SK-N-SH treated with all-trans-retinoic acid at 6 μM for 48 hours (cell line): ENCODE measurements at regions not wholly inside any gene's neighbourhood (a gene's known extent, or its start where the extent isn't known, plus 50 kb on each side); places are given as distances from the start of the nearest gene placed in this dataset.

ENCODE experiments used
- ATAC-seq: fragments of 200-7000 bp; cut with Tn5 transposase; 3 replicates; pipeline ENCODE4 v1.9.1; 2020; ENCODE audit warnings: mild to moderate bottlenecking, moderate library complexity
- BACH2 ChIP-seq: fragments of 250-450 bp; sonication (Bioruptor Pico); IDR thresholded peaks from 2 replicates; pipeline ENCODE4 v1.9.0; 2021; ENCODE audit warnings: mild to moderate bottlenecking, borderline replicate concordance
- CSDC2 ChIP-seq: fragments of 250-450 bp; sonication (Bioruptor Pico); IDR thresholded peaks from 2 replicates; pipeline ENCODE4 v1.5.0; 2020; ENCODE audit warnings: mild to moderate bottlenecking, moderate library complexity
- ESRRG ChIP-seq: fragments of 250-450 bp; sonication (Bioruptor Pico); IDR thresholded peaks from 2 replicates; pipeline ENCODE4 v1.6.1; 2021; ENCODE audit warnings: mild to moderate bottlenecking
- GLIS3 ChIP-seq: fragments of 250-450 bp; sonication (Bioruptor Pico); IDR thresholded peaks from 2 replicates; pipeline ENCODE4 v1.5.0; 2020; ENCODE audit warnings: mild to moderate bottlenecking, moderate library complexity
- ISL1 ChIP-seq: fragments of 250-450 bp; sonication (Bioruptor Pico); IDR thresholded peaks from 2 replicates; pipeline ENCODE4 v2.1.2; 2022; ENCODE audit warnings: mild to moderate bottlenecking, moderate library complexity
- OSR1 ChIP-seq: fragments of 250-450 bp; sonication (Bioruptor Pico); IDR thresholded peaks from 2 replicates; pipeline ENCODE4 v1.8.0; 2022; ENCODE audit warnings: moderate library complexity, mild to moderate bottlenecking, inconsistent platforms
- PPARA ChIP-seq: fragments of 250-450 bp; sonication (Bioruptor Pico); IDR thresholded peaks from 2 replicates; pipeline ENCODE4 v1.5.0; 2020; ENCODE audit warnings: mild to moderate bottlenecking, borderline replicate concordance
- RARB ChIP-seq: fragments of 250-450 bp; sonication (Bioruptor Pico); IDR thresholded peaks from 2 replicates; pipeline ENCODE4 v1.8.0; 2021; ENCODE audit warnings: mild to moderate bottlenecking, moderate library complexity
- SNAI2 ChIP-seq: fragments of 250-450 bp; sonication (Bioruptor Pico); IDR thresholded peaks from 2 replicates; pipeline ENCODE4 v1.5.0; 2020; ENCODE audit warnings: mild to moderate bottlenecking, moderate library complexity
- TCF4 ChIP-seq: fragments of 250-450 bp; sonication (Bioruptor Pico); IDR thresholded peaks from 2 replicates; pipeline ENCODE4 v1.8.0; 2021; ENCODE audit warnings: mild to moderate bottlenecking, moderate library complexity, borderline replicate concordance
- TOX ChIP-seq: fragments of 250-450 bp; sonication (Bioruptor Pico); IDR thresholded peaks from 2 replicates; pipeline ENCODE4 v1.8.0; 2021; ENCODE audit warnings: mild to moderate bottlenecking, moderate library complexity, borderline replicate concordance
- ZC3H10 ChIP-seq: fragments of 250-450 bp; sonication (Bioruptor Pico); IDR thresholded peaks from 2 replicates; pipeline ENCODE4 v1.5.1; 2021; ENCODE audit warnings: mild to moderate bottlenecking, moderate library complexity
- ZFP3 ChIP-seq: fragments of 250-450 bp; sonication (Bioruptor Pico); IDR thresholded peaks from 2 replicates; pipeline ENCODE4 v1.5.0; 2020; ENCODE audit warnings: mild to moderate bottlenecking, moderate library complexity
- ZFP30 ChIP-seq: fragments of 450-650 bp; formaldehyde crosslinking; IDR thresholded peaks from 2 replicates; pipeline ENCODE4 v1.5.0; 2022; ENCODE audit warnings: mild to moderate bottlenecking, moderate library complexity
- ZNF70 ChIP-seq: fragments of 450-650 bp; formaldehyde crosslinking; IDR thresholded peaks from 2 replicates; pipeline ENCODE4 v1.5.0; 2020; ENCODE audit warnings: mild to moderate bottlenecking, moderate library complexity
- TF ChIP-seq, protein P1 (sequence below): fragments of 250-450 bp; sonication (Bioruptor Pico); IDR thresholded peaks from 2 replicates; pipeline ENCODE4 v1.8.0; 2021; ENCODE audit warnings: low read depth, mild to moderate bottlenecking, moderate library complexity, borderline replicate concordance
- TF ChIP-seq, protein P2 (sequence below): fragments of 250-450 bp; sonication (Bioruptor Pico); IDR thresholded peaks from 2 replicates; pipeline ENCODE4 v1.5.1; 2020; ENCODE audit warnings: low read depth, mild to moderate bottlenecking, moderate library complexity
- TF ChIP-seq, protein P3 (sequence below): fragments of 250-450 bp; sonication (Bioruptor Pico); IDR thresholded peaks from 2 replicates; pipeline ENCODE4 v1.5.1; 2021; ENCODE audit warnings: mild to moderate bottlenecking, moderate library complexity
- TF ChIP-seq, protein P4 (sequence below): fragments of 250-450 bp; sonication (Bioruptor Pico); IDR thresholded peaks from 2 replicates; pipeline ENCODE4 v1.8.0; 2020; ENCODE audit warnings: mild to moderate bottlenecking, moderate library complexity, borderline replicate concordance
- TF ChIP-seq, protein P5 (sequence below): fragments of 250-450 bp; sonication (Bioruptor Pico); IDR thresholded peaks from 2 replicates; pipeline ENCODE4 v1.5.0; 2020; ENCODE audit warnings: mild to moderate bottlenecking, moderate library complexity

DNA sequence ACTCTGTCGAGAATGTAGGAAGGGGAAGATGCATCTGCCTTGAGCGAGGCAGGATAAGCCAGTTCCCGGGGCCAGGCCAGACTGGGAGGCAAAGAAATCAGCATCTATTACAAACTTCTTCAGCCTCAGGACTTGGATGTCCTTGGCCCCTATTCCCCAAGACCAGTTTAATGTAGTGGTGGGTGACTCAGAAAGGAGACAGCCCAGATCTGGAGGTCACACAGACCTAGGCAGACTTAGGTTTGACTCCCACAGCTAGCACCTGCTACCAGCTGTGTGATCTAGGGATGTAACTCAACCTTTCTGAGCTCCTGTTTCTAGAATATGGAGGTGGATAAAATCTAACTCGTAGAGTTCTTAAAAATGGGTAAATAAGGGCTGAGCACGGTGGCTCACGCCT lies 409.5 kb upstream of the PROK2 start:
- TF ChIP-seq ISL1 (CRISPR knock-in tag) (no peak), OSR1 (CRISPR knock-in tag) (no peak), PPARA (CRISPR knock-in tag) (no peak)
- TF ChIP-seq, protein P1, sequence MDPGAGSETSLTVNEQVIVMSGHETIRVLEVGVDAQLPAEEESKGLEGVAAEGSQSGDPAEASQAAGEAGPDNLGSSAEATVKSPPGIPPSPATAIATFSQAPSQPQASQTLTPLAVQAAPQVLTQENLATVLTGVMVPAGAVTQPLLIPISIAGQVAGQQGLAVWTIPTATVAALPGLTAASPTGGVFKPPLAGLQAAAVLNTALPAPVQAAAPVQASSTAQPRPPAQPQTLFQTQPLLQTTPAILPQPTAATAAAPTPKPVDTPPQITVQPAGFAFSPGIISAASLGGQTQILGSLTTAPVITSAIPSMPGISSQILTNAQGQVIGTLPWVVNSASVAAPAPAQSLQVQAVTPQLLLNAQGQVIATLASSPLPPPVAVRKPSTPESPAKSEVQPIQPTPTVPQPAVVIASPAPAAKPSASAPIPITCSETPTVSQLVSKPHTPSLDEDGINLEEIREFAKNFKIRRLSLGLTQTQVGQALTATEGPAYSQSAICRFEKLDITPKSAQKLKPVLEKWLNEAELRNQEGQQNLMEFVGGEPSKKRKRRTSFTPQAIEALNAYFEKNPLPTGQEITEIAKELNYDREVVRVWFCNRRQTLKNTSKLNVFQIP (CRISPR knock-in tag) = no peak

DNA sequence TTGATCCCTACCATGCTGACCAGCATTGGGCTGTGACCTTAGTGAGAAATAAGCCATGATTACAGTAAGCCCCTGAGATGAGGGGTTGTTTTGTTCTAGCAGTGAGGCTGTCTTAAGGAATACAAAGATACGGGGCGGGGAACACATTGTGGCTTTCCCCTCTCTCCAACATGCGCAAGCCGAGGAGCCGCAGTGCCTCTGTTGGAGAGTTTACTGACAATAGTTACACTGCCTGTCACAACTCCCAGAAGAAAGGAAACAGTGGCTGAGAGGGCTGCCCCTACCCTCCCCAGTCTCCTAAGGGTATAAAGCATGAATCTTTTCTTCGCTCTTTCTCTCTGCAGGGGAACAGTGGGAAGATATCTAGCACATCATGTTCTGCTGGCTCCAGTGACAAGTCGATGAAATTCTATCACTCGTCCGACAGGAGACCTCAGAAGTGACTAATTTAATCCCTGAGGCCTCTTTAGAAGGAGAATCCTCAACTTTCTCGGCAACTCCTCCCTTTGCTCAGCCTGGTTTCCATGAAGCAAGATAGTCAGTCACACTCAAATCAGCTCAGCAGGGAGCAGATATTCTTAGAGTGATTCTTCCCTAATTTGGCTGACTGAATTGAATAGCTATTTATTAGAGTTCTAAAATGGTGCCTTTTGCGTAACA lies 409.0 kb upstream of the PROK2 start:
- no peak for TF ChIP-seq BACH2 (CRISPR knock-in tag)
- TF ChIP-seq, protein P1 (CRISPR knock-in tag) = no peak
- ATAC-seq = no peak

More for the DNA sequence above, 409.5 kb upstream of the PROK2 start:
- no peak for ATAC-seq

DNA sequence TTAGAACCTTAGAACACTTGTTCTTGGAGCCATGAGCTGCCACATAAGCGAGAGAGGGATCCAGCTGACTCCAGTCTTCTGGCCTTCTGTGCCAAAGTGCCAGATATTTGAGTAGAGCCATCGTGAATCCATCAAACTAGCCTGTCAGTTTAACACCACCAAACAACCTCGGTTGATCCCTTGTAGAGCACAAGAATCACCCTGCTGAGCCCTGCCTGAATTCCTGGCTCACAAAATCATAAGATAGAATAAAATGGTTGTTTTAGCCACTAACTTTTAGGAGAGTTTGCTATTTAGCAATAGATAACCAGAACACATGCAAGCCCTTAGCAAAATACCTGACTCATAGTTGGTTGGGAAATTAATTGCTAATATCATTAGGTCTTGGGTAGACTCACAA lies 407.6 kb upstream of the PROK2 start:
- ATAC-seq = no peak
- TF ChIP-seq, protein P1 (CRISPR knock-in tag) = no peak
- no peak for TF ChIP-seq ZNF70
- TF ChIP-seq TOX (CRISPR knock-in tag) = no peak
- TF ChIP-seq RARB (CRISPR knock-in tag) = no peak
- TF ChIP-seq, protein P2, sequence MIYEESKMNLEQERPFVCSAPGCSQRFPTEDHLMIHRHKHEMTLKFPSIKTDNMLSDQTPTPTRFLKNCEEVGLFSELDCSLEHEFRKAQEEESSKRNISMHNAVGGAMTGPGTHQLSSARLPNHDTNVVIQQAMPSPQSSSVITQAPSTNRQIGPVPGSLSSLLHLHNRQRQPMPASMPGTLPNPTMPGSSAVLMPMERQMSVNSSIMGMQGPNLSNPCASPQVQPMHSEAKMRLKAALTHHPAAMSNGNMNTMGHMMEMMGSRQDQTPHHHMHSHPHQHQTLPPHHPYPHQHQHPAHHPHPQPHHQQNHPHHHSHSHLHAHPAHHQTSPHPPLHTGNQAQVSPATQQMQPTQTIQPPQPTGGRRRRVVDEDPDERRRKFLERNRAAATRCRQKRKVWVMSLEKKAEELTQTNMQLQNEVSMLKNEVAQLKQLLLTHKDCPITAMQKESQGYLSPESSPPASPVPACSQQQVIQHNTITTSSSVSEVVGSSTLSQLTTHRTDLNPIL (CRISPR knock-in tag) = no peak
- no peak for TF ChIP-seq TCF4
- no peak for TF ChIP-seq SNAI2 (CRISPR knock-in tag)
- TF ChIP-seq ZC3H10 (CRISPR knock-in tag) = no peak
- TF ChIP-seq OSR1 (CRISPR knock-in tag) = no peak
- TF ChIP-seq, protein P3, sequence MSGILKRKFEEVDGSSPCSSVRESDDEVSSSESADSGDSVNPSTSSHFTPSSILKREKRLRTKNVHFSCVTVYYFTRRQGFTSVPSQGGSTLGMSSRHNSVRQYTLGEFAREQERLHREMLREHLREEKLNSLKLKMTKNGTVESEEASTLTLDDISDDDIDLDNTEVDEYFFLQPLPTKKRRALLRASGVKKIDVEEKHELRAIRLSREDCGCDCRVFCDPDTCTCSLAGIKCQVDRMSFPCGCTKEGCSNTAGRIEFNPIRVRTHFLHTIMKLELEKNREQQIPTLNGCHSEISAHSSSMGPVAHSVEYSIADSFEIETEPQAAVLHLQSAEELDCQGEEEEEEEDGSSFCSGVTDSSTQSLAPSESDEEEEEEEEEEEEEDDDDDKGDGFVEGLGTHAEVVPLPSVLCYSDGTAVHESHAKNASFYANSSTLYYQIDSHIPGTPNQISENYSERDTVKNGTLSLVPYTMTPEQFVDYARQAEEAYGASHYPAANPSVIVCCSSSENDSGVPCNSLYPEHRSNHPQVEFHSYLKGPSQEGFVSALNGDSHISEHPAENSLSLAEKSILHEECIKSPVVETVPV (CRISPR knock-in tag) = no peak
- TF ChIP-seq, protein P4, sequence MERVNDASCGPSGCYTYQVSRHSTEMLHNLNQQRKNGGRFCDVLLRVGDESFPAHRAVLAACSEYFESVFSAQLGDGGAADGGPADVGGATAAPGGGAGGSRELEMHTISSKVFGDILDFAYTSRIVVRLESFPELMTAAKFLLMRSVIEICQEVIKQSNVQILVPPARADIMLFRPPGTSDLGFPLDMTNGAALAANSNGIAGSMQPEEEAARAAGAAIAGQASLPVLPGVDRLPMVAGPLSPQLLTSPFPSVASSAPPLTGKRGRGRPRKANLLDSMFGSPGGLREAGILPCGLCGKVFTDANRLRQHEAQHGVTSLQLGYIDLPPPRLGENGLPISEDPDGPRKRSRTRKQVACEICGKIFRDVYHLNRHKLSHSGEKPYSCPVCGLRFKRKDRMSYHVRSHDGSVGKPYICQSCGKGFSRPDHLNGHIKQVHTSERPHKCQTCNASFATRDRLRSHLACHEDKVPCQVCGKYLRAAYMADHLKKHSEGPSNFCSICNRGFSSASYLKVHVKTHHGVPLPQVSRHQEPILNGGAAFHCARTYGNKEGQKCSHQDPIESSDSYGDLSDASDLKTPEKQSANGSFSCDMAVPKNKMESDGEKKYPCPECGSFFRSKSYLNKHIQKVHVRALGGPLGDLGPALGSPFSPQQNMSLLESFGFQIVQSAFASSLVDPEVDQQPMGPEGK (CRISPR knock-in tag) = no peak
- TF ChIP-seq PPARA (CRISPR knock-in tag) = no peak
- TF ChIP-seq ZFP3 (CRISPR knock-in tag) = no peak
- TF ChIP-seq ESRRG (CRISPR knock-in tag) = no peak
- TF ChIP-seq GLIS3 (CRISPR knock-in tag) = no peak
- no peak for TF ChIP-seq ZFP30 (CRISPR knock-in tag)
- TF ChIP-seq, protein P5, sequence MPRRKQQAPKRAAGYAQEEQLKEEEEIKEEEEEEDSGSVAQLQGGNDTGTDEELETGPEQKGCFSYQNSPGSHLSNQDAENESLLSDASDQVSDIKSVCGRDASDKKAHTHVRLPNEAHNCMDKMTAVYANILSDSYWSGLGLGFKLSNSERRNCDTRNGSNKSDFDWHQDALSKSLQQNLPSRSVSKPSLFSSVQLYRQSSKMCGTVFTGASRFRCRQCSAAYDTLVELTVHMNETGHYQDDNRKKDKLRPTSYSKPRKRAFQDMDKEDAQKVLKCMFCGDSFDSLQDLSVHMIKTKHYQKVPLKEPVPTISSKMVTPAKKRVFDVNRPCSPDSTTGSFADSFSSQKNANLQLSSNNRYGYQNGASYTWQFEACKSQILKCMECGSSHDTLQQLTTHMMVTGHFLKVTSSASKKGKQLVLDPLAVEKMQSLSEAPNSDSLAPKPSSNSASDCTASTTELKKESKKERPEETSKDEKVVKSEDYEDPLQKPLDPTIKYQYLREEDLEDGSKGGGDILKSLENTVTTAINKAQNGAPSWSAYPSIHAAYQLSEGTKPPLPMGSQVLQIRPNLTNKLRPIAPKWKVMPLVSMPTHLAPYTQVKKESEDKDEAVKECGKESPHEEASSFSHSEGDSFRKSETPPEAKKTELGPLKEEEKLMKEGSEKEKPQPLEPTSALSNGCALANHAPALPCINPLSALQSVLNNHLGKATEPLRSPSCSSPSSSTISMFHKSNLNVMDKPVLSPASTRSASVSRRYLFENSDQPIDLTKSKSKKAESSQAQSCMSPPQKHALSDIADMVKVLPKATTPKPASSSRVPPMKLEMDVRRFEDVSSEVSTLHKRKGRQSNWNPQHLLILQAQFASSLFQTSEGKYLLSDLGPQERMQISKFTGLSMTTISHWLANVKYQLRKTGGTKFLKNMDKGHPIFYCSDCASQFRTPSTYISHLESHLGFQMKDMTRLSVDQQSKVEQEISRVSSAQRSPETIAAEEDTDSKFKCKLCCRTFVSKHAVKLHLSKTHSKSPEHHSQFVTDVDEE (CRISPR knock-in tag) = no peak
- no peak for TF ChIP-seq CSDC2 (CRISPR knock-in tag)
- TF ChIP-seq, all 23 proteins: peak for 0
